Activated naive CD4-positive, alpha-beta T cell treated with anti-CD3 and anti-CD28 coated beads, Interleukin-2, amount 50 U/mL, for 72 hours (primary cell): ENCODE measurements at regions not wholly inside any gene's neighbourhood (a gene's known extent, or its start where the extent isn't known, plus 50 kb on each side); places are given as distances from the start of the nearest gene placed in this dataset.
"Not testable (repeated sequence)": the region's sequence is repeated elsewhere in the genome, so short reads cannot be mapped to it uniquely, and the experiment has no call there.

Experiments
- ATAC-seq, 2 donors: fragments of 150-1000 bp; cut with Tn5 transposase; 2 replicates each; pipeline ENCODE4 v1.10.0; 2021; ENCODE audit warnings: mild to moderate bottlenecking in 2 of 2, moderate library complexity in 2 of 2
- DNase-seq, 2 donors: peaks; one replicate each; pipeline ENCODE4 v3.0.0; 2021 to 2022; ENCODE audit warnings: low spot score in 2 of 2
- H3K27ac Mint-ChIP-seq, 2 donors: one replicate each; pipeline ENCODE4 v1.8.0; 2022; ENCODE audit warnings: mild to moderate bottlenecking in 2 of 2, mixed read lengths in 2 of 2
- H3K36me3 Mint-ChIP-seq, 2 donors: one replicate each; pipeline ENCODE4 v1.8.0; 2022; ENCODE audit warnings: mixed read lengths in 2 of 2
- H3K9me3 Mint-ChIP-seq, 2 donors: one replicate each; pipeline ENCODE4 v1.8.0; 2022; ENCODE audit warnings: mixed read lengths in 2 of 2

DNA sequence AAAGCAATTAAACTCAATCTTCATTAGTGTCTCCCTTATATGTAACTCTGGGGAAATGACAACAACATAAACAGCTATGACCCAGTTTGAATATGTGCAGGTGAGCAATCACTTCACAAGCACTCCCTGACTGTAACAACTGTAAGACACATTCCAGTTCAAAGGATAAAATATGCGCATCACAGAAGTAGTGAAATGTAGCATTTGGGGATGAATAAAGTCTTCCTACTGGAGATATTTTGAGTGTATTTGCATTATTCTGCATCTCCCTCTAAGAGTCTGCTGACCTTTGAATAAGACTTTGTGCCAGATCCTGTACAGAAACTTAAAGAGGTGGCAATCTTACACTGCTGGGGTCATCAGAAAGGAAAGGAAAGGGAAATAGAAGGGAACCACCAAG, 179.5 kb upstream of the TBX18 start:
- DNase-seq (no peak), ATAC-seq (no peak)
- H3K9me3 Mint-ChIP-seq: peaks cover 15 to 16% of the 10 kb centered on the region in 2 donors
- H3K36me3 Mint-ChIP-seq: no peaks in the 10 kb centered on the region
- no peak overlapping the region for H3K27ac Mint-ChIP-seq

DNA sequence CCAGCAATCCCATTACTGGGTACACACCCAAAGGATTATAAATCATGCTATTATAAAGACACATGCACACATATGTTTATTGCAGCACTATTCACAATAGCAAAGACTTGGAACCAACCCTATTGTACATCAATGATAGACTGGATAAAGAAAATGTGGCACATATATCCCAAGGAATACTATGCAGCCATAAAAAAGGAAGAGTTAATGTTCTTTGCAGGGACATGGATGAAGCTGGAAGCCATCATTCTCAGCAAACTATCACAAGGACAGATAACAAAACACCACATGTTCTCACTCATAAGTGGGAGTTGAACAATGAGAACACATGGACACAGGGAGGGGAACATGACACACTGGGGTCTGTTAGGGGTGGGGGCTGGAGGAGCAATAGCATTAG, 177.2 kb upstream of the TBX18 start:
- DNase-seq, ATAC-seq, H3K27ac Mint-ChIP-seq, H3K36me3 Mint-ChIP-seq: not testable (repeated sequence)
- H3K9me3 Mint-ChIP-seq: peaks cover 20 to 21% of the 10 kb centered on the region in 2 donors

DNA sequence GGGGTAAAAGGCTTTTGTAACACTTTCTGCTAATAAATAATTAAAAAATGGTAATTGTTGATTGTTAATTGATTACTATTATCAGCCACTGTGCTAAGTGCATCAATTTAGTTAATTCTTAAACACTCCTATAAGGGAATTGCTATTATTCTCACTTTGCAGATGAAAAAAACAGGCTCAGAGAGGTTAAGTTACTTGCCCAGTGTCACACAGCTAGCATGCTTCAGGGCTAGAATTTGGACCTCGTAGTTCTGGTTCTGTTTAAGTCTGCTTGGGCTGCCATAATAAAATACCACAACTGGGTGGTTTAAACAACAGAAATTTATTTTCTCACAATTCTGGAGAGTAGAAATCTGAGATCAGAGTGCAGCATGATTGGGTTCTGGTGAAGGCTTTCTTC, 164.8 kb upstream of the TBX18 start:
- H3K36me3 Mint-ChIP-seq: no peaks in the 10 kb centered on the region
- H3K27ac Mint-ChIP-seq: no peak overlapping the region
- DNase-seq (no peak), ATAC-seq (no peak)
- no peaks in the 10 kb centered on the region for H3K9me3 Mint-ChIP-seq

DNA sequence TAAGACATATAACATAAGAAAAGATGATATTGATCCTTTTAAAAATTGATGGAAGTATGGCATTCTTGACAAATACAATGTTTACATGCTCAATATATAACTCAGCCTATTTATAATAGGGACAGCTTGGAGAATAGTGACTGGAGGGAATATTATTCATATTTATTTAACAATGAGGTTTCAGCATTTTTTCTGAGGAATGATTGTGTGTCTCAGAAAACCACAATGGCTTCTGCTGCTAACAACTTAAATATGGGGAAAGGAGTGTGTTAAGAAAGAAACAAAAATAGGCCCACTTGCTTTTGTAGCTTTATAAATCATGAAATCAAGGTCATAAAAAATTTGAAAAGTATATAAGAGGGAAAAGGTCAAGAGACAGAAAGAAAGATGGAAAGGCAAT, 163.2 kb upstream of the TBX18 start:
- H3K27ac Mint-ChIP-seq: no peak overlapping the region
- H3K36me3 Mint-ChIP-seq: no peaks in the 10 kb centered on the region
- H3K9me3 Mint-ChIP-seq: no peaks in the 10 kb centered on the region
- no peak for DNase-seq
- no peak for ATAC-seq

DNA sequence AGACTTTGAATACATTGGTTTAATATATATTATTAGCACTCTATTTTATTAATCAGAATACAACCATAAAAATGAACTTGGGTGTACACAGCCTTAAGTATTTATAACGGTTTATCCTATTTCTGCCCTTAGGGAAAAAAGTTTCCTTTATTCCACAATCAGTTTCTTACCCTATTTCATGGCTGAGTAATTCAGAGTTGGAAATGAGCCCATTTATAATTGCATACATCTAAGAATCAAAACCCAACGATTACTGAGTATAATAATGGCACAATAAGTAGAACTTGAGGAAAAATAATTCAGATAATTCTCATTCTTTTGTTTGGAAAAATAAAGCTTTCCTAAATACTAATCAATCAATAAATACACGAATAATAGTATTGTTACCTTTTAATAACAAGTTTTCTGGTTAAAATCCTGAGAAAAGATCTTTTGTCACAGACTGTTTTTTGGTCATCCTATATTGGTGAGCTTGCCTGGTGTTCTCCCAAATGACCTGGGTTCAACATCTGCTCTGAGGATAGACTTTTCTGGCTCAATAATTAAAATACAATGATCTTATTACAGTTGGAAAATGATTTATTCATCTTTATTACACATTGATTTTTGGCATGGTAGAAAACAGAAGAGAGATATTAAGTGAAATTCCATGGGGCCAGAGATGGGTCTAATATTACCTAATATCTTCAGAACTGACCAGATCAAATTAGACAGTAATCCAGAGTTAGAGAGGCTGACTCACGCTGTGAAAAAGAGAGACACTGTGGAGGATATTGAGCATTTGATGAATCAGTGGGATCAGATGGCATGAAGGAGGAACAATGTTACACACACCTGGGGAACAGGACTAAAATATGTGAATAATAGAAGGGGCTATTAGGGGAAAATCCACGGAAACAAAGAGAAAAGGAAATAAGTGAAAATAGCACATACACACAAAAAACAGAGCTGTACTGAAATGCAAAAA, 162.1 kb upstream of the TBX18 start:
- DNase-seq (no peak), ATAC-seq (no peak)
- Mint-ChIP-seq H3K36me3 (no peaks in the 10 kb centered on the region), H3K9me3 (no peaks in the 10 kb centered on the region), H3K27ac (no peak overlapping the region)

DNA sequence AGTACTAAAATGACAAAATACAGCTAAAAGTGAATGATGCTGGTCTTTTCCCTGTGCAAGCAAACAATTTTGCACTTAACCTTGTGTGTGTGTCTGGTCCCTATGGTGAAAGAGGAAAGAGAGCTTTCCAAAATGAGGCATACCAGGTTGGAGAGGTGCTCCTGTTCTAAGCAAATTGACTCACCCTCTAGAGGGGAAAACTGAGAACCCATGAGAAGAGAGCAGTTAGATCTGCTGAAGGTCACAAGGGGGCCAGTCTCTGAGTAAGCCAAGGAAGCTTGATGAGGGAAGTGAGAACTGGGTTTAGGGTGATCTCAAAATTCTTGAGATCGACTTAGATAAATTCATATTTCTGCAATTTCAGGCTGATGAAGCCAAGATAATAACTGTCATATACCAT, 157.5 kb upstream of the TBX18 start:
- Mint-ChIP-seq H3K27ac (no peak overlapping the region), H3K36me3 (no peaks in the 10 kb centered on the region), H3K9me3 (peaks cover 0 to 5% of the 10 kb centered on the region in 2 donors)
- DNase-seq: no peak
- no peak for ATAC-seq

DNA sequence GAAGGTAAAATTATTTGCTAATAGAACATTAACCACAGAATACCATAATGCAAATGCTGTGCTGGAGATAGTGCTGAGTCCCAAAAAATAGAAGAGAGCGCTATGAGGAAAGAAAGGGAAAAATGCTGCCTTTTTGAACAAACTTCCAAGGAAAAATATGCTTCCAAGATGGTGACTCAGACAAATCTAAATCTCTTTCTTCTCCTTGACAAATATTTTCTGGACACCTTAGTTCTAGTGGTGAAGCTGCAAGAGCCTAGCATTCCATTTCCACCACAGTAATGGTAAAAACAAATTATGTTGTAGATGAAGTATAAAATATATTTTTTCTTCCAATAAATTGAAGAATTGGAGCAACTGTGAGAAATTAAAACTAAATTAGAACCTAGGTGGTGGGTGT, 155.6 kb upstream of the TBX18 start:
- Mint-ChIP-seq H3K36me3 (no peaks in the 10 kb centered on the region), H3K27ac (no peak overlapping the region), H3K9me3 (peaks cover 0 to 9% of the 10 kb centered on the region in 2 donors)
- no peak for ATAC-seq
- DNase-seq: no peak

DNA sequence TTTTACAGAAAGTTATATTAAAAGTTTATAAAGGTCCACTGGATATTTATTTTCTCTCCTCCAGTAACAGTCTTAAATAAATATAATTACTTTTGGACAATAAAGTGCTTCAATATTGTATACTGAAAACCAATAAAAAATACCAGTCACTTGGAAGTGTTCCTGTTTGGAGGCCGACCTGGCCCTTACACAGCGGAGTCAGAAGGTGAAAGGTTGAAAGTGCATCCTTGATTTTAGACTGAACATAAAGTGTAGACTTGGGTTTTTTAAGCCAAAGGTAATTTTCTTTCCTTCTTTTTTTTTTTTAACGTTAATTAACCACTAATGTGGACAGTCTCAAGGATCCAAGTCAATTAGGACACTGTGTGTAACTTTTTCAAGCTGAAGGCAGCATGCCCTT, 152.3 kb upstream of the TBX18 start:
- Mint-ChIP-seq H3K36me3 (no peaks in the 10 kb centered on the region), H3K9me3 (peaks cover 0 to 9% of the 10 kb centered on the region in 2 donors), H3K27ac (no peak overlapping the region)
- no peak for DNase-seq
- ATAC-seq: no peak

DNA sequence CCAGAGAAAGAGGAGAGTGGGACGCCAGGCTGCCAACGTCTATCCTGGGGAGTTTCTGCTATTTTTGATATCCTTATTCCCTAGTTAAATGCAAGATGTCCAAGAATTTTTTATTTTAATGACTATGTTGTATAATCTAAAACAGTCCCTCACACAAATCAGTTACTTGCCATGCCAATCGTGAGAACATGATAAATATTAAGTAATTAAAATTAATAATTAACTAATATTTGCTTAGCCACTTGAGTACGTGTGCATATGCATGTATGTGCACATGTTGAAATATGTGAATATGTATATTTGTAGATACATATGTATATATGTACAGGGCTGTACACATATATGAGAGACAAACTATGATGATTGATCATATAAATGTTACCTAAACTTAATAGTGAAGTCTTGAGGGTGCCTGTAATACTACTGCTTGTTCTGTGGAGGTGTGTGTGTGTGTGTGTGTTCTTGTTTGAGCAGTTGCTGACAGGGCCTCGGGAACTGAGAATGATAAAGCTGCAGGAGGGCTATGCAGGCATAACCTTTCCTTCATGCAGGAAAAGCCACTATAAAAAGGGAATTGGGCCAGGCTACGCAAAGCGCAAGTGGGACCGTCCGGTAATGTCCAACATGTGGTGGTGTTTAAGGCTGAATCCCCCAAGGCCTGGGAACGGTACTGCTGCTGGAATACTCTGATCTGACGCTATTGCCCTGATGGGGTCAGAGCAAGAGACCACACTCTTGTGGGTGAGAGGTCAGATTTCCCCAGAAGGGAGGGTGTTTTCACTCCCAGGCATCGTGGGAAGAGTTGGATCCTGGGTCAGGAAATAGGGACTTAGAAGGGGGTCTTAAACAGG, 148.3 kb upstream of the TBX18 start:
- no peak overlapping the region for H3K27ac Mint-ChIP-seq
- no peaks in the 10 kb centered on the region for H3K36me3 Mint-ChIP-seq
- ATAC-seq (no peak), DNase-seq (no peak)
- H3K9me3 Mint-ChIP-seq: peaks cover 0 to 4% of the 10 kb centered on the region in 2 donors

DNA sequence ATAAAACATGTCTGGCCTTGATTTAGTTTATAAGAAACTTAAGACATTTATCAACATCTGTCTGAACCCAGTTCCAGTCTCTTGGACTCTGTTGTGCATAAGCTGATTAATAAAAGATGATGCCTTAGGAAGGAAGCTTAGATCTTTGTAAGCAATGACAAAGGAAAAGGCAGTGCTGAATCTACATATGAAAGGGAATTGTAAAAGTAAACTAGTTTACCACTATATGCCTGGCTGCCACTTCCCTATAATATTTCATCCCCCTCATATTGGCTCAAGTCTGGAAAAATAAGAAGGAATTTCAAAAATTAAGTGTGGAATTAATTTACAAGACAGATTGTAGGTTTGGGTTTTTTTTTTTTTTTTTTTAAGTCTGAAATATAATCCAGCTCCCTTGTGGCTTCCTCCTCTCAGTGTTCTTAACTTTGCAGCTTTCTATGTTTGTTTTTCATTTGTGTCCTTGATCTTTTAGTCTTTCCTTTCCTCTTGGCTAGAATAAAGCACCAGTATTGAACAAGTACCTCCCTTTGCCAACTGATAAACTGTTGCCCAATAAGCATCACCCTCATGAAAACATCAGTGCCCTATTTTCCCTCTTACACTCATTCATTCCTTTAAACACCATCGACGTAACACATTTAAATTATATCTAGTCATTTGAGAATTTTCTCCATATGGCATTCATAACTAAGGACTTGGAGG, 146.7 kb upstream of the TBX18 start:
- Mint-ChIP-seq H3K36me3 (no peaks in the 10 kb centered on the region), H3K27ac (no peak overlapping the region), H3K9me3 (peaks cover 0 to 4% of the 10 kb centered on the region in 2 donors)
- DNase-seq (no peak), ATAC-seq (no peak)

DNA sequence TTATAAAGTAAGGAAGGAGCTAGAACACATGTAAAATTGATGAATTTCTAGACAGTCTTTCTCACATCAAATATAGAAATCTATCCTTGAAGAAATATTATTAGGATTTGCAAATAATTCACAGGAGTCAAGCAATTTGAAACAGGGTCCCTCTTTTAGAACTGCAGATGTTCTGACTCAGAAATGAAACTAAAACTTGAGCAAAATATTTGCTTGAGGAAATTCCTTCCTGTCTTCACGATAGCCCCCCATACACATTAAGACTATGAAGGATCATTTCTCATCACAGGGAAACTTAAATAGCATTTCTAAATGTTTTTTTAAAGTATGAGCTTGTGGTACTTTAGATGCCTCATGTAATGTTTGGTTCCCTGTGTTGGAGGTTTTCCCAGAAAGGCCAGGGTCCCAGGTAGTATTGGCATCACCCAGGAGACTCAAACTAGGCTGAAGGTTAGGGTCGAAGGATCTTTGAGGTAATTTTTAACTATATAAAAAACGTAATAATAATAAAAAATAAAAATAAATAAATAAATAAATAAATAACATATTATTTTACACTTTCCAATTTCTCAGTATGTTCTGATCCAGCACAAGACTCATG, 144.0 kb upstream of the TBX18 start:
- no peak for DNase-seq
- Mint-ChIP-seq H3K36me3 (no peaks in the 10 kb centered on the region), H3K9me3 (no peaks in the 10 kb centered on the region), H3K27ac (no peak overlapping the region)
- ATAC-seq: no peak

DNA sequence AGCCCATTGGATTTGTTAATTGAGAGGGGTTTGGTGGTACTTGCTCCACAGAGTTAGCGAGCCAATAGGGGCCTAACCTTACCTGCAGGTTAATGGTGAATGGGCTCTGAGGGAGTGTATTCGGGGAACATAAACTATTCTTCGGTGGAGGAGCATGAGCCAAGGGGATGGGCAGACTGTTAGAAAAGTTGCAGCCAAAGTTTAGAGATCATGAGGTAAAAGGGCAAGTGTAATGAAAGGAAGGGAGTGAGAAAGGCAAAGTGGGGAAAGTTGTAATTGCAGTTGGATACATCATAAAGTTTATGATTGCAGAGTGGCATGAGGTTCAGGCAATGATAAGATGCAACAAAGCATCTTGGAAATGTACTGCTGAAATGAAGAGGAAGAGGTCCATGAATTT, 142.1 kb upstream of the TBX18 start:
- Mint-ChIP-seq H3K27ac (no peak overlapping the region), H3K36me3 (no peaks in the 10 kb centered on the region), H3K9me3 (no peaks in the 10 kb centered on the region)
- DNase-seq (no peak), ATAC-seq (no peak)

DNA sequence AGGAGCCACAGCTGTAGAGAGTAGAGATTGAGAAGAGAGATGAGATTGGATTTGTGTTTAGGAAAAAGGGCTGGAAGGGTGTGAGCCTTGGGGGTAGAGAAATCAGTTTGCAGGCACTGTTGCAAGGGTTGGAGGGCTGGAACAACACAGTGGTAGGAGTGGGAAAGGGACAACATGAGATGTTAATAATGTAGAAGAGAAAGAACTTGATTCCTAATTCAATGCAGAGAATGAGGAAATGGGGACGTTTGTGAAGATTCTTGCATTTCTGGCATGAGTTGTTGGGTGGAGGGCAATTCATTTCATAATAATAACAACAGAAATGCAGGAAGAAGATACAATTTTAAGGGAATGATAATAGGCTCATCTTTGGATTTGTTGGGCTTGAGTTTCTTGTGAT, 141.4 kb upstream of the TBX18 start:
- H3K36me3 Mint-ChIP-seq: no peaks in the 10 kb centered on the region
- no peak overlapping the region for H3K27ac Mint-ChIP-seq
- DNase-seq: no peak
- no peaks in the 10 kb centered on the region for H3K9me3 Mint-ChIP-seq
- no peak for ATAC-seq

DNA sequence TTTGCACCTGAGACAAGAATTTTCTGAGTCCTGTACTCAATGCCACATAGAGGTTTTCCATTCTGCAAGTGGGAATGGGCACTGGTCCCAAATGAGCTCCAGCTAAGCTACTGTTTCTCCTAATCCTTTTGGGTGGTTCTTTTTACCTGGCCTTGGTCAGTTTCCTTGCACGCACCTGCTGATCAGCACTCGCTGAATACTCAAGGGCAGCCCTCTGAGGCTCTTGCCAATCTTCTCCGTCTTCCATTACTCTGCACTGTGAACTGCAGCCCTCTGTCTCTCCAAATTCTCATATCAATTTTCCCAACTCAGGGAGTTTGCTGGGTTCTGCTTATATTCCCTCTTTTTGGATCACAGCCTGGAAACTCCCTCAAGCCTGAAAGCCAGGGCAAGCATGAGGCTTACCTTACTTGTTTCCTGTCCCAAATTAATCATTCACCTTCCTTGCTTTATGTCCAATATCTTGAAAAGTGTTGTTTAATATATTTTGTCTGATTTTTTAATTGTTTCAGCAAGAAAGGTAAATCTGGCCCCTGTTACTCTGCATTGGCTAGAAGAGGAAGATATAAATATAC, 138.0 kb upstream of the TBX18 start:
- H3K27ac Mint-ChIP-seq: no peak overlapping the region
- H3K9me3 Mint-ChIP-seq: no peaks in the 10 kb centered on the region
- no peaks in the 10 kb centered on the region for H3K36me3 Mint-ChIP-seq
- DNase-seq (no peak), ATAC-seq (no peak)

DNA sequence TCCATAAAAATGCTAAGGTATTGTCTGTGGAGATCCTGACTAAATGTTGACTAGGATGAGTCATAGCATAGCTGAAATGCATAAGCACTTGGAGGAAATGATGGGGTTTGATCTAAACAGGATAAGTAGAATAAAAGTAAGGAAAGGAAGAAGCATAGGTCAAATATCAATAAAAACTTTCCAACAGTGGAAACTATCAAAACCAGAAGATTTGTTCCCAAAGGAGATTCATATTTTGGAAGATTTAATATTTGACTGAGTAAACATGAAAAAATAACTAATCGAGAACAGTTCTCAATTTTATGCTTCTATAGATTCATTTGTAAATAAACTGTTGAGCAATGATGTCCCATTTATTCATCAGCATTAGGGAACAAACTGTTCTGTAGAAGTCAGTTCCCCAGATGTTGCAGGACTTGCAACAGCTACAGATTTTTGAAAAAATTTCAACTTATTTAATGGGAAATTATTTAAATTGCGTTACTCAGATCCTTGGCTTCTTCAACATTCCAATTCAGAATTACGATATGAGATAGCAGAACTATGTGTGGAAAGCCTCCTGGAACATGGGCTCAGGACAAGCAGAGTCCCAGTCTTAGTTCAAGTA, 133.7 kb upstream of the TBX18 start:
- Mint-ChIP-seq H3K36me3 (no peaks in the 10 kb centered on the region), H3K9me3 (peaks cover 0 to 4% of the 10 kb centered on the region in 2 donors), H3K27ac (no peak overlapping the region)
- DNase-seq (no peak), ATAC-seq (no peak)

DNA sequence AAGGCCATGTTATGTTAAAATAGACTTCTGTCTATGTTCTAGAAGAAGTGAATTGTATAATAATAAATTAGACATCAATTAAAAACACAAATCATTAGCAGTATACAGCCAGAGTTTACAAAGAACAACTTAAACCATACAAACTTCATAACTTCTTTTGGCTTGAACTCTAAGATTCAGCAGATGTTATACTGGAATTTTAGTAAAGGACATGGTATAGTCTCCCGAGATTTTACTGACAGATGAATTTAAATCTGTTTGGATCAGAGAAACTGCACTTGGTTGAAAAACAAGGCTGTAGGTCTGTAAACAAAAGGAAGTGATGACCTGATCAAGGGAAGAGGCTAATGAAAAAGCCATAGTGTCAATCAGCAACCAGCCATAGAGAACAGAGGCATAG, 132.6 kb upstream of the TBX18 start:
- H3K36me3 Mint-ChIP-seq: no peaks in the 10 kb centered on the region
- H3K27ac Mint-ChIP-seq: no peak overlapping the region
- H3K9me3 Mint-ChIP-seq: peaks cover 0 to 4% of the 10 kb centered on the region in 2 donors
- ATAC-seq (no peak), DNase-seq (no peak)
